Esophagus muscularis mucosa (tissue), 3 donors: ENCODE measurements at regions not wholly inside any gene's neighbourhood (a gene's known extent, or its start where the extent isn't known, plus 50 kb on each side); places are given as distances from the start of the nearest gene placed in this dataset.

Experiments used
- POLR2A ChIP-seq: fragments of 450-650 bp; IDR thresholded peaks from one replicate; pipeline ENCODE4 v1.6.1; 2017; ENCODE audit warnings: antibody characterized with exemption, moderate library complexity, mild to moderate bottlenecking, low read depth
- POLR2AphosphoS5 ChIP-seq, 2 donors: sonication (generic); formaldehyde crosslinking; IDR thresholded peaks; one replicate each; pipeline ENCODE4 v1.6.1; 2017; ENCODE audit warnings: antibody characterized with exemption in 2 of 2
- TF ChIP-seq, protein P1 (sequence below), 3 experiments: fragments of 200-600 bp in 2 of 3; fragments of 450-650 bp in 1 of 3; sonication (generic) in 2 of 3; IDR thresholded peaks; one replicate each; pipeline ENCODE4 v1.5.1; 2017 to 2019; ENCODE audit warnings: antibody characterized with exemption in 3 of 3, mild to moderate bottlenecking in 2 of 3, moderate library complexity in 1 of 3

DNA sequence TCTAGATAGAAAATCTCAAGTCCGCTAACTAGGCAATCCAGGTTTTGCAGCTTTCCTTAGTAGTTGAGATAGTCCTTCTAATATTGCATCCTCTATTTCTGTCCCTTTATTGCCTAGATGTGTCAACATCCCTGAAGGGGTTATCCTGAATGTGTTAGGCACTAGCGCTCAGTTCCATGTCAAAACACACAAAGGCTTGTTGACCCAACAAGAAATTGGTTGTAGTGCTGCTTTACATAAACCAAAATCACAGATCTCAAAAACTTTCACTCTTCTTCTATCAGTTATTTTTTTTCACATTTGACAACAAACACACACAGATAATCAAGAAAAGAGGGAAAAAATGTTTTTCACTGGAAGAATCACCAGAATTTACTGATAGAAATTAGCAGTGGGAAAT is 51.4 kb upstream of the SOX2 start:
- TF ChIP-seq, protein P1, sequence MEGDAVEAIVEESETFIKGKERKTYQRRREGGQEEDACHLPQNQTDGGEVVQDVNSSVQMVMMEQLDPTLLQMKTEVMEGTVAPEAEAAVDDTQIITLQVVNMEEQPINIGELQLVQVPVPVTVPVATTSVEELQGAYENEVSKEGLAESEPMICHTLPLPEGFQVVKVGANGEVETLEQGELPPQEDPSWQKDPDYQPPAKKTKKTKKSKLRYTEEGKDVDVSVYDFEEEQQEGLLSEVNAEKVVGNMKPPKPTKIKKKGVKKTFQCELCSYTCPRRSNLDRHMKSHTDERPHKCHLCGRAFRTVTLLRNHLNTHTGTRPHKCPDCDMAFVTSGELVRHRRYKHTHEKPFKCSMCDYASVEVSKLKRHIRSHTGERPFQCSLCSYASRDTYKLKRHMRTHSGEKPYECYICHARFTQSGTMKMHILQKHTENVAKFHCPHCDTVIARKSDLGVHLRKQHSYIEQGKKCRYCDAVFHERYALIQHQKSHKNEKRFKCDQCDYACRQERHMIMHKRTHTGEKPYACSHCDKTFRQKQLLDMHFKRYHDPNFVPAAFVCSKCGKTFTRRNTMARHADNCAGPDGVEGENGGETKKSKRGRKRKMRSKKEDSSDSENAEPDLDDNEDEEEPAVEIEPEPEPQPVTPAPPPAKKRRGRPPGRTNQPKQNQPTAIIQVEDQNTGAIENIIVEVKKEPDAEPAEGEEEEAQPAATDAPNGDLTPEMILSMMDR (IDR thresholded peaks at IDR 0.05), result no peak
- TF ChIP-seq POLR2A, result no peak
- TF ChIP-seq POLR2AphosphoS5 (IDR thresholded peaks at IDR 0.05), result no peak
